GM23338 (cell line): ENCODE measurements at regions not wholly inside any gene's neighbourhood (a gene's known extent, or its start where the extent isn't known, plus 50 kb on each side); places are given as distances from the start of the nearest gene placed in this dataset.

Experiments
- ATAC-seq: fragments of 200-7000 bp; cut with Tn5 transposase; 3 replicates; pipeline ENCODE4 v1.9.1; 2020
- DNase-seq: peaks from one replicate; pipeline ENCODE4 v3.0.0-alpha.2; 2015; ENCODE audit warnings: low spot score
- H2AFZ ChIP-seq: fragments of 200-600 bp; sonication (generic); 2 replicates; pipeline ENCODE4 v1.8.0; 2016; ENCODE audit warnings: antibody characterized with exemption, mild to moderate bottlenecking, moderate library complexity
- H3F3A ChIP-seq: fragments of 200-600 bp; sonication (generic); replicated peaks from 2 replicates; pipeline ENCODE4 v1.8.0; 2017; ENCODE audit warnings: antibody characterized with exemption, mixed run types, low read depth
- H3K27ac ChIP-seq: fragments of 200-600 bp; sonication (generic); 2 replicates; pipeline ENCODE4 v1.6.1; 2016; ENCODE audit warnings: low read depth
- H3K27me3 ChIP-seq: fragments of 200-600 bp; sonication (generic); 2 replicates; pipeline ENCODE4 v1.8.0; 2016; ENCODE audit warnings: mild to moderate bottlenecking, mixed run types, moderate library complexity; ENCODE audit not compliant: insufficient read depth
- H3K36me3 ChIP-seq: fragments of 200-600 bp; sonication (generic); 2 replicates; pipeline ENCODE4 v1.8.0; 2016; ENCODE audit warnings: mild to moderate bottlenecking; ENCODE audit not compliant: insufficient read depth
- H3K4me1 ChIP-seq: fragments of 200-600 bp; sonication (generic); 2 replicates; pipeline ENCODE4 v1.8.0; 2016; ENCODE audit warnings: mild to moderate bottlenecking, moderate library complexity; ENCODE audit not compliant: insufficient read depth
- H3K4me2 ChIP-seq: fragments of 200-600 bp; sonication (generic); 2 replicates; pipeline ENCODE4 v1.7.1; 2017; ENCODE audit warnings: mixed run types
- H3K4me3 ChIP-seq: fragments of 200-600 bp; sonication (generic); 2 replicates; pipeline ENCODE4 v1.6.1; 2016; ENCODE audit warnings: mixed run types
- H3K79me2 ChIP-seq: fragments of 200-600 bp; sonication (generic); replicated peaks from 2 replicates; pipeline ENCODE4 v1.8.0; 2017; ENCODE audit warnings: mild to moderate bottlenecking; ENCODE audit not compliant: insufficient read depth
- H3K9me2 ChIP-seq: fragments of 200-600 bp; sonication (generic); 2 replicates; pipeline ENCODE4 v1.8.0; 2017; ENCODE audit not compliant: insufficient read depth
- H4K20me1 ChIP-seq: fragments of 200-600 bp; sonication (generic); replicated peaks from 2 replicates; pipeline ENCODE4 v1.8.0; 2017; ENCODE audit warnings: mild to moderate bottlenecking; ENCODE audit not compliant: insufficient read depth
- H3K27ac Mint-ChIP-seq: 2 replicates; pipeline ENCODE4 v1.8.0; 2020; ENCODE audit warnings: inconsistent platforms, mild to moderate bottlenecking, moderate library complexity, mixed read lengths
- H3K27me3 Mint-ChIP-seq: 3 replicates; pipeline ENCODE4 v1.8.0; 2022; ENCODE audit warnings: low read depth, mild to moderate bottlenecking, moderate library complexity, mixed read lengths, inconsistent platforms; ENCODE audit not compliant: insufficient read depth, poor library complexity
- H3K36me3 Mint-ChIP-seq: 3 replicates; pipeline ENCODE4 v1.8.0; 2021; ENCODE audit warnings: low read depth, mild to moderate bottlenecking, inconsistent platforms, moderate library complexity, mixed read lengths
- H3K4me1 Mint-ChIP-seq: 3 replicates; pipeline ENCODE4 v1.8.0; 2020; ENCODE audit warnings: mild to moderate bottlenecking, inconsistent platforms, mixed read lengths
- H3K4me3 Mint-ChIP-seq: 3 replicates; pipeline ENCODE4 v1.8.0; 2021; ENCODE audit warnings: moderate library complexity, mild to moderate bottlenecking, inconsistent platforms, mixed read lengths
- H3K9me3 Mint-ChIP-seq: 3 replicates; pipeline ENCODE4 v1.8.0; 2020; ENCODE audit warnings: moderate library complexity, mild to moderate bottlenecking, inconsistent platforms, mixed read lengths
- CREB1 ChIP-seq: fragments of 250-450 bp; sonication (Bioruptor Pico); IDR thresholded peaks from 2 replicates; pipeline ENCODE4 v1.5.0; 2020; ENCODE audit warnings: low read depth, mild to moderate bottlenecking, moderate library complexity
- CTCF ChIP-seq, 2 experiments: fragments of 200-600 bp in 1 of 2; sonication (generic) in 1 of 2; conservative IDR thresholded peaks; 2 replicates each; pipeline versions ENCODE4 v1.5.1 to v1.6.1; 2016 to 2017; ENCODE audit warnings: antibody characterized with exemption in 2 of 2, low read depth in 2 of 2, mild to moderate bottlenecking in 2 of 2, moderate library complexity in 1 of 2
- EZH2 ChIP-seq: fragments of 200-600 bp; sonication (generic); IDR thresholded peaks from one replicate; pipeline ENCODE4 v1.8.0; 2017; ENCODE audit warnings: antibody characterized with exemption, mild to moderate bottlenecking, low read depth; ENCODE audit not compliant: unreplicated experiment
- EZH2phosphoT487 ChIP-seq: fragments of 200-600 bp; sonication (generic); IDR thresholded peaks from one replicate; pipeline ENCODE4 v1.8.1; 2018; ENCODE audit warnings: antibody characterized with exemption; ENCODE audit not compliant: unreplicated experiment
- JUNB ChIP-seq: IDR thresholded peaks from one replicate; pipeline ENCODE4 v1.6.1; 2016; ENCODE audit warnings: antibody characterized with exemption; ENCODE audit not compliant: unreplicated experiment
- NANOG ChIP-seq: IDR thresholded peaks from 2 replicates; pipeline ENCODE4 v1.6.1; 2016; ENCODE audit warnings: antibody characterized with exemption, borderline replicate concordance
- POLR2AphosphoS5 ChIP-seq: IDR thresholded peaks from 2 replicates; pipeline ENCODE4 v1.6.1; 2016; ENCODE audit warnings: antibody characterized with exemption, low read depth
- STAT1 ChIP-seq: IDR thresholded peaks from one replicate; pipeline ENCODE4 v1.6.1; 2016; ENCODE audit warnings: antibody characterized with exemption; ENCODE audit not compliant: unreplicated experiment
- ZNF114 ChIP-seq: fragments of 250-450 bp; sonication (Bioruptor Pico); IDR thresholded peaks from 2 replicates; pipeline ENCODE4 v1.5.0; 2020; ENCODE audit warnings: mild to moderate bottlenecking, moderate library complexity
- ZNF331 ChIP-seq: fragments of 250-450 bp; sonication (Bioruptor Pico); IDR thresholded peaks from 2 replicates; pipeline ENCODE4 v1.5.0; 2020; ENCODE audit warnings: low read depth, mild to moderate bottlenecking, moderate library complexity
- ZNF462 ChIP-seq: fragments of 250-450 bp; sonication (Bioruptor Pico); IDR thresholded peaks from 2 replicates; pipeline ENCODE4 v1.5.0; 2020; ENCODE audit warnings: mild to moderate bottlenecking, moderate library complexity
- TF ChIP-seq, protein P1 (sequence below): IDR thresholded peaks from 2 replicates; pipeline ENCODE4 v1.6.1; 2016; ENCODE audit warnings: antibody characterized with exemption

GRCh38 chr13:68714292-68714691 is 1393.3 kb upstream of the ATXN8OS start:
- H3K27me3 Mint-ChIP-seq = peaks cover 2% of the 10 kb centered on the region
- no peaks in the 10 kb centered on the region for H3F3A ChIP-seq
- peak overlapping the region; percentile 12 for H3K4me2 ChIP-seq
- TF ChIP-seq NANOG (peak; percentile 62; the same call in 1 of the 2 replicates), CTCF (conservative IDR thresholded peaks at IDR 0.05; ENCODE audit: low read depth in 2 of 2) (no peak)
- H3K4me1 Mint-ChIP-seq = peaks cover 44% of the 10 kb centered on the region
- H3K4me3 ChIP-seq = no peak overlapping the region
- no peaks in the 10 kb centered on the region for H4K20me1 ChIP-seq
- ATAC-seq (peak; percentile 52; the same call in 2 of the 3 replicates), DNase-seq (peak; percentile 66)
- H3K36me3 ChIP-seq = no peaks in the 10 kb centered on the region
- peaks cover 25% of the 10 kb centered on the region for H3K4me1 ChIP-seq
- no peaks in the 10 kb centered on the region for H3K36me3 Mint-ChIP-seq
- H3K4me3 Mint-ChIP-seq = no peak overlapping the region
- H3K27ac Mint-ChIP-seq = no peak overlapping the region
- no peaks in the 10 kb centered on the region for H3K27me3 ChIP-seq
- no peaks in the 10 kb centered on the region for H3K9me3 Mint-ChIP-seq
- no peaks in the 10 kb centered on the region for H3K9me2 ChIP-seq
- H2AFZ ChIP-seq = no peak overlapping the region
- no peaks in the 10 kb centered on the region for H3K79me2 ChIP-seq
- H3K27ac ChIP-seq = peak overlapping the region; percentile 78

GRCh38 chr13:68713394-68713793 is 1394.2 kb upstream of the ATXN8OS start:
- H3K27me3 Mint-ChIP-seq = peaks cover 2% of the 10 kb centered on the region
- no peaks in the 10 kb centered on the region for H3K36me3 ChIP-seq
- peak; percentile 96 for ATAC-seq
- H2AFZ ChIP-seq = no peak overlapping the region
- peak overlapping the region; percentile 12; the same call in 1 of the 2 replicates for H3K4me2 ChIP-seq
- H3K27me3 ChIP-seq = no peaks in the 10 kb centered on the region
- peak overlapping the region; percentile 55 for H3K27ac ChIP-seq
- H3F3A ChIP-seq = no peaks in the 10 kb centered on the region
- H3K36me3 Mint-ChIP-seq = no peaks in the 10 kb centered on the region
- H3K4me3 ChIP-seq = no peak overlapping the region
- no peaks in the 10 kb centered on the region for H3K79me2 ChIP-seq
- H4K20me1 ChIP-seq = no peaks in the 10 kb centered on the region
- peaks cover 25% of the 10 kb centered on the region for H3K4me1 ChIP-seq
- H3K27ac Mint-ChIP-seq = 0 out of 2 replicates have a peak overlapping the region, but pooled peaks have one; percentile 67
- peak; percentile 96 for DNase-seq
- H3K4me3 Mint-ChIP-seq = peak overlapping the region; percentile 56
- H3K4me1 Mint-ChIP-seq = peaks cover 44% of the 10 kb centered on the region
- no peaks in the 10 kb centered on the region for H3K9me3 Mint-ChIP-seq
- no peaks in the 10 kb centered on the region for H3K9me2 ChIP-seq
- TF ChIP-seq, protein P1, sequence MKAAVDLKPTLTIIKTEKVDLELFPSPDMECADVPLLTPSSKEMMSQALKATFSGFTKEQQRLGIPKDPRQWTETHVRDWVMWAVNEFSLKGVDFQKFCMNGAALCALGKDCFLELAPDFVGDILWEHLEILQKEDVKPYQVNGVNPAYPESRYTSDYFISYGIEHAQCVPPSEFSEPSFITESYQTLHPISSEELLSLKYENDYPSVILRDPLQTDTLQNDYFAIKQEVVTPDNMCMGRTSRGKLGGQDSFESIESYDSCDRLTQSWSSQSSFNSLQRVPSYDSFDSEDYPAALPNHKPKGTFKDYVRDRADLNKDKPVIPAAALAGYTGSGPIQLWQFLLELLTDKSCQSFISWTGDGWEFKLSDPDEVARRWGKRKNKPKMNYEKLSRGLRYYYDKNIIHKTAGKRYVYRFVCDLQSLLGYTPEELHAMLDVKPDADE = 0 out of 2 replicates have a peak, but pooled peaks have one; percentile 33
- TF ChIP-seq STAT1 (no peak), ZNF114 (CRISPR knock-in tag) (no peak), ZNF331 (no peak), NANOG (peak; percentile 92), ZNF462 (CRISPR knock-in tag) (no peak), POLR2AphosphoS5 (peak; percentile 39), EZH2 (no peak), JUNB (no peak), CREB1 (CRISPR knock-in tag) (no peak), EZH2phosphoT487 (no peak)
